HepG2 (cell line): ENCODE measurements at regions not wholly inside any gene's neighbourhood (a gene's known extent, or its start where the extent isn't known, plus 50 kb on each side); places are given as distances from the start of the nearest gene placed in this dataset.
"Not testable (repeated sequence)": the region's sequence is repeated elsewhere in the genome, so short reads cannot be mapped to it uniquely, and the experiment has no call there.

Source experiments
- BCLAF1 ChIP-seq: fragments of 450-650 bp; IDR thresholded peaks from 2 replicates; pipeline ENCODE4 v1.6.1; 2017; ENCODE audit warnings: mild to moderate bottlenecking
- CEBPB ChIP-seq: IDR thresholded peaks from 2 replicates; pipeline ENCODE4 v1.6.1; 2011; ENCODE audit warnings: low read depth, low read length, improper control_type of control experiment, borderline replicate concordance
- CTCF ChIP-seq: sonication (generic); formaldehyde crosslinking; IDR thresholded peaks from 2 replicates; pipeline ENCODE4 v1.5.0; 2020; ENCODE audit warnings: mild to moderate bottlenecking, missing genetic modification reagents, moderate library complexity
- FOXC1 ChIP-seq: sonication (generic); formaldehyde crosslinking; IDR thresholded peaks from 2 replicates; pipeline ENCODE4 v1.8.0; 2022; ENCODE audit warnings: mild to moderate bottlenecking, missing genetic modification reagents, borderline replicate concordance
- HHEX ChIP-seq: IDR thresholded peaks from 2 replicates; pipeline ENCODE4 v1.6.1; 2016; ENCODE audit warnings: control low read depth
- NFKB2 ChIP-seq: sonication (generic); formaldehyde crosslinking; IDR thresholded peaks from 2 replicates; pipeline ENCODE4 v1.4.0; 2020; ENCODE audit warnings: missing genetic modification reagents, borderline replicate concordance
- NR2F6 ChIP-seq, 2 experiments: IDR thresholded peaks; 2 replicates each; pipeline ENCODE4 v1.6.1; 2016; ENCODE audit warnings: antibody characterized with exemption in 1 of 2, mild to moderate bottlenecking in 1 of 2
- POLR2AphosphoS5 ChIP-seq: IDR thresholded peaks from 2 replicates; pipeline ENCODE4 v1.6.1; 2012; ENCODE audit warnings: low read depth, low read length
- SETDB1 ChIP-seq: sonication (generic); formaldehyde crosslinking; IDR thresholded peaks from 2 replicates; pipeline ENCODE4 v1.5.1; 2020; ENCODE audit warnings: missing genetic modification reagents, mild to moderate bottlenecking, borderline replicate concordance
- SNRNP70 ChIP-seq: fragments of 200-400 bp; formaldehyde crosslinking; IDR thresholded peaks from 2 replicates; pipeline ENCODE4 v1.6.1; 2017; ENCODE audit warnings: mild to moderate bottlenecking, low read depth, low read length, moderate library complexity
- ZBTB21 ChIP-seq: sonication (generic); formaldehyde crosslinking; IDR thresholded peaks from 2 replicates; pipeline ENCODE4 v1.4.0; 2020; ENCODE audit warnings: missing genetic modification reagents
- ZNF274 ChIP-seq: sonication (generic); formaldehyde crosslinking; IDR thresholded peaks from 2 replicates; pipeline ENCODE4 v1.5.1; 2020; ENCODE audit warnings: mild to moderate bottlenecking, missing genetic modification reagents
- ZNF343 ChIP-seq: sonication (generic); formaldehyde crosslinking; IDR thresholded peaks from 2 replicates; pipeline ENCODE4 v1.4.0; 2020; ENCODE audit warnings: mild to moderate bottlenecking, missing genetic modification reagents
- ZNF777 ChIP-seq: sonication (generic); formaldehyde crosslinking; IDR thresholded peaks from 2 replicates; pipeline ENCODE4 v1.4.0; 2020; ENCODE audit warnings: missing genetic modification reagents

- TF ChIP-seq SNRNP70; SETDB1 (CRISPR knock-in tag); ZNF343 (CRISPR knock-in tag); POLR2AphosphoS5; NR2F6 (IDR thresholded peaks at IDR 0.05); NR2F6 (CRISPR knock-in tag; IDR thresholded peaks at IDR 0.05); NFKB2 (CRISPR knock-in tag); CTCF (CRISPR knock-in tag); ZBTB21 (CRISPR knock-in tag); HHEX; FOXC1 (CRISPR knock-in tag); CEBPB; BCLAF1; ZNF777 (CRISPR knock-in tag); ZNF274 (CRISPR knock-in tag): not testable (repeated sequence)
Measured at GRCh38 chr9:11196840-11197365, 584.1 kb upstream of the PTPRD start.
